ENCODE measurements at regions not wholly inside any gene's neighbourhood (a gene's known extent, or its start where the extent isn't known, plus 50 kb on each side); places are given as distances from the start of the nearest gene placed in this dataset.

- TF ChIP-seq, protein P1, sequence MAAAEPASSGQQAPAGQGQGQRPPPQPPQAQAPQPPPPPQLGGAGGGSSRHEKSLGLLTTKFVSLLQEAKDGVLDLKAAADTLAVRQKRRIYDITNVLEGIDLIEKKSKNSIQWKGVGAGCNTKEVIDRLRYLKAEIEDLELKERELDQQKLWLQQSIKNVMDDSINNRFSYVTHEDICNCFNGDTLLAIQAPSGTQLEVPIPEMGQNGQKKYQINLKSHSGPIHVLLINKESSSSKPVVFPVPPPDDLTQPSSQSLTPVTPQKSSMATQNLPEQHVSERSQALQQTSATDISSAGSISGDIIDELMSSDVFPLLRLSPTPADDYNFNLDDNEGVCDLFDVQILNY (CRISPR knock-in tag; IDR thresholded peaks at IDR 0.05), result no peak
- TF ChIP-seq, protein P2, sequence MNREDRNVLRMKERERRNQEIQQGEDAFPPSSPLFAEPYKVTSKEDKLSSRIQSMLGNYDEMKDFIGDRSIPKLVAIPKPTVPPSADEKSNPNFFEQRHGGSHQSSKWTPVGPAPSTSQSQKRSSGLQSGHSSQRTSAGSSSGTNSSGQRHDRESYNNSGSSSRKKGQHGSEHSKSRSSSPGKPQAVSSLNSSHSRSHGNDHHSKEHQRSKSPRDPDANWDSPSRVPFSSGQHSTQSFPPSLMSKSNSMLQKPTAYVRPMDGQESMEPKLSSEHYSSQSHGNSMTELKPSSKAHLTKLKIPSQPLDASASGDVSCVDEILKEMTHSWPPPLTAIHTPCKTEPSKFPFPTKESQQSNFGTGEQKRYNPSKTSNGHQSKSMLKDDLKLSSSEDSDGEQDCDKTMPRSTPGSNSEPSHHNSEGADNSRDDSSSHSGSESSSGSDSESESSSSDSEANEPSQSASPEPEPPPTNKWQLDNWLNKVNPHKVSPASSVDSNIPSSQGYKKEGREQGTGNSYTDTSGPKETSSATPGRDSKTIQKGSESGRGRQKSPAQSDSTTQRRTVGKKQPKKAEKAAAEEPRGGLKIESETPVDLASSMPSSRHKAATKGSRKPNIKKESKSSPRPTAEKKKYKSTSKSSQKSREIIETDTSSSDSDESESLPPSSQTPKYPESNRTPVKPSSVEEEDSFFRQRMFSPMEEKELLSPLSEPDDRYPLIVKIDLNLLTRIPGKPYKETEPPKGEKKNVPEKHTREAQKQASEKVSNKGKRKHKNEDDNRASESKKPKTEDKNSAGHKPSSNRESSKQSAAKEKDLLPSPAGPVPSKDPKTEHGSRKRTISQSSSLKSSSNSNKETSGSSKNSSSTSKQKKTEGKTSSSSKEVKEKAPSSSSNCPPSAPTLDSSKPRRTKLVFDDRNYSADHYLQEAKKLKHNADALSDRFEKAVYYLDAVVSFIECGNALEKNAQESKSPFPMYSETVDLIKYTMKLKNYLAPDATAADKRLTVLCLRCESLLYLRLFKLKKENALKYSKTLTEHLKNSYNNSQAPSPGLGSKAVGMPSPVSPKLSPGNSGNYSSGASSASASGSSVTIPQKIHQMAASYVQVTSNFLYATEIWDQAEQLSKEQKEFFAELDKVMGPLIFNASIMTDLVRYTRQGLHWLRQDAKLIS (CRISPR knock-in tag; IDR thresholded peaks at IDR 0.05; ENCODE audit: borderline replicate concordance), result no peak
- TF ChIP-seq HMGXB4 (CRISPR knock-in tag; IDR thresholded peaks at IDR 0.05) (no peak), NFATC4 (CRISPR knock-in tag; IDR thresholded peaks at IDR 0.05) (no peak), SMAD4 (CRISPR knock-in tag; IDR thresholded peaks at IDR 0.05) (no peak), TEAD4 (CRISPR knock-in tag; IDR thresholded peaks at IDR 0.05) (no peak), ZNF317 (CRISPR knock-in tag; IDR thresholded peaks at IDR 0.05; ENCODE audit: borderline replicate concordance, low read depth) (no peak), FOXP1 (CRISPR knock-in tag; IDR thresholded peaks at IDR 0.05; ENCODE audit: borderline replicate concordance) (no peak), ZNF423 (CRISPR knock-in tag; IDR thresholded peaks at IDR 0.05) (no peak), ZBTB21 (CRISPR knock-in tag; IDR thresholded peaks at IDR 0.05; ENCODE audit: borderline replicate concordance) (no peak), RORB (CRISPR knock-in tag; IDR thresholded peaks at IDR 0.05) (no peak)
- no peak for DNase-seq (ENCODE audit: low spot score)
- Mint-ChIP-seq H3K4me3 (no peak overlapping the region), H3K36me3 (no peaks in the 10 kb centered on the region), H3K27me3 (ENCODE audit: low read depth) (no peaks in the 10 kb centered on the region), H3K9me3 (peaks cover 6% of the 10 kb centered on the region), H3K27ac (no peak overlapping the region), H3K4me1 (peaks cover 11% of the 10 kb centered on the region)
- ChIA-PET POLR2A (no interaction called here), CTCF (no interaction called here)
- ATAC-seq, result no peak
Measured at GRCh38 chr1:222004784-222005183, 262.9 kb upstream of the DUSP10 start.

- no peak for ATAC-seq
Measured at GRCh38 chr1:222004034-222004433, 262.1 kb upstream of the DUSP10 start.

More at GRCh38 chr1:222004034-222004433, 262.1 kb upstream of the DUSP10 start:
- ChIA-PET CTCF (no interaction called here), POLR2A (no interaction called here)
- no peak for DNase-seq (ENCODE audit: low spot score)
- Mint-ChIP-seq H3K36me3 (no peaks in the 10 kb centered on the region), H3K4me3 (no peak overlapping the region), H3K27me3 (ENCODE audit: low read depth) (no peaks in the 10 kb centered on the region), H3K27ac (no peak overlapping the region), H3K4me1 (peaks cover 4% of the 10 kb centered on the region; the same call in 1 of the 2 replicates), H3K9me3 (peaks cover 6% of the 10 kb centered on the region)
- TF ChIP-seq JUN (CRISPR knock-in tag; IDR thresholded peaks at IDR 0.05) (no peak), GTF2I (CRISPR knock-in tag; conservative IDR thresholded peaks at IDR 0.05) (no peak), GABPB1 (CRISPR knock-in tag; IDR thresholded peaks at IDR 0.05) (no peak), ESRRA (CRISPR knock-in tag; IDR thresholded peaks at IDR 0.05; ENCODE audit: borderline replicate concordance) (no peak), MXD4 (CRISPR knock-in tag; IDR thresholded peaks at IDR 0.05; ENCODE audit: borderline replicate concordance) (no peak), ZNF263 (CRISPR knock-in tag; IDR thresholded peaks at IDR 0.05; ENCODE audit: low read depth) (no peak), ATF2 (CRISPR knock-in tag; IDR thresholded peaks at IDR 0.05; ENCODE audit: borderline replicate concordance, low read depth) (no peak)
- TF ChIP-seq, protein P3, sequence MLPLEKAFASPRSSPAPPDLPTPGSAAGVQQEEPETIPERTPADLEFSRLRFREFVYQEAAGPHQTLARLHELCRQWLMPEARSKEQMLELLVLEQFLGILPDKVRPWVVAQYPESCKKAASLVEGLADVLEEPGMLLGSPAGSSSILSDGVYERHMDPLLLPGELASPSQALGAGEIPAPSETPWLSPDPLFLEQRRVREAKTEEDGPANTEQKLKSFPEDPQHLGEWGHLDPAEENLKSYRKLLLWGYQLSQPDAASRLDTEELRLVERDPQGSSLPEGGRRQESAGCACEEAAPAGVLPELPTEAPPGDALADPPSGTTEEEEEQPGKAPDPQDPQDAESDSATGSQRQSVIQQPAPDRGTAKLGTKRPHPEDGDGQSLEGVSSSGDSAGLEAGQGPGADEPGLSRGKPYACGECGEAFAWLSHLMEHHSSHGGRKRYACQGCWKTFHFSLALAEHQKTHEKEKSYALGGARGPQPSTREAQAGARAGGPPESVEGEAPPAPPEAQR (CRISPR knock-in tag; IDR thresholded peaks at IDR 0.05), result no peak

All from WTC11 (cell line).